ENCODE measurements at regions not wholly inside any gene's neighbourhood (a gene's known extent, or its start where the extent isn't known, plus 50 kb on each side); places are given as distances from the start of the nearest gene placed in this dataset.

- peak in 1 of 2 experiments; percentile 75 for DNase-seq (ENCODE audit: low read depth in 1 of 2, low spot score in 1 of 2)
- Histone ChIP-seq H3K27ac (replicated peaks) (peak overlapping the region; percentile 39), H3K4me3 (replicated peaks; ENCODE audit: insufficient read depth, low read length) (no peak overlapping the region), H3K27me3 (ENCODE audit: insufficient read depth, poor library complexity, severe bottlenecking) (no peaks in the 10 kb centered on the region)
- TF ChIP-seq CTCF (IDR thresholded peaks at IDR 0.05; ENCODE audit: insufficient read depth, low read length) (no peak), POLR2AphosphoS5 (IDR thresholded peaks at IDR 0.05; ENCODE audit: low read depth) (peak; percentile 57; the same call in 1 of the 2 replicates), SPI1 (IDR thresholded peaks at IDR 0.05; ENCODE audit: borderline replicate concordance, low read depth) (peak; percentile 60; the same call in 1 of the 2 replicates), REST (IDR thresholded peaks at IDR 0.05; ENCODE audit: insufficient replicate concordance, low read depth) (no peak), GABPA (IDR thresholded peaks at IDR 0.05; ENCODE audit: low read depth) (no peak)
Measured at GRCh38 chr1:182235604-182235951, 156.0 kb downstream of the GLUL start.

DNA sequence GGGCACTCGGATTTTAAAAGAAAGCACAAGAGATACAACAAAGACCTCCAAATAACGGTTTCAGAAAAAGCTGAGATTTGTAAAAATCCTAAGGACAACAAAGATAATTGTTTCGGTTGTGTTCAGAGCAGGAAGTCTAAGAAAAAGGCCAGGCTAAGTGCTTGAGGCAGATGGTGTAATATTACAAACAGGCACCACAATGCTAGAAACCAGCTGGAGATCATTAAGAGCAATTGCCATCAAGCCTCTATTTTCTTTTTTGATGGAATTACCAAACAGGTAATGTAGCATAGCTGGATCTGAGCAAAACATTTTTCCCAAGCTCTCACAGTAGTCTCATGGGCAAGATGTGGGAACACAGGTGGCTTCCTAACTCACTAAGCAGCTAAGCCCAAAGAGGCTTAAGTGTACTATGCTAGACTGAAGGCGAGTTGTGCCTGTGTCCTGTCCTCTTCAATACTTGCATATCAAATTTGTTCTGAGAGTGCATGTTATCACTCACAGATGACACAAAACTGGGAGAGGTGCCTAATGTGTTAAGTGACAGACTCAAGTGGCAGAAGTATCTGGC, 161.6 kb downstream of the GLUL start:
- no peak for DNase-seq (ENCODE audit: low read depth in 1 of 2, low spot score in 1 of 2)
- H3K27ac ChIP-seq (replicated peaks) = no peak overlapping the region
- TF ChIP-seq REST (IDR thresholded peaks at IDR 0.05; ENCODE audit: insufficient replicate concordance, low read depth) = no peak
- no peak for TF ChIP-seq POLR2AphosphoS5 (IDR thresholded peaks at IDR 0.05; ENCODE audit: low read depth)
- TF ChIP-seq CTCF (IDR thresholded peaks at IDR 0.05; ENCODE audit: insufficient read depth, low read length) = no peak
- no peak for TF ChIP-seq GABPA (IDR thresholded peaks at IDR 0.05; ENCODE audit: low read depth)
- TF ChIP-seq SPI1 (IDR thresholded peaks at IDR 0.05; ENCODE audit: borderline replicate concordance, low read depth) = no peak
- no peaks in the 10 kb centered on the region for H3K27me3 ChIP-seq (ENCODE audit: insufficient read depth, poor library complexity, severe bottlenecking)
- no peak overlapping the region for H3K4me3 ChIP-seq (replicated peaks; ENCODE audit: insufficient read depth, low read length)

- H3K27ac ChIP-seq (replicated peaks) = no peak overlapping the region
- DNase-seq (ENCODE audit: low read depth in 1 of 2, low spot score in 1 of 2) = no peak
- no peaks in the 10 kb centered on the region for H3K27me3 ChIP-seq (ENCODE audit: insufficient read depth, poor library complexity, severe bottlenecking)
- TF ChIP-seq GABPA (IDR thresholded peaks at IDR 0.05; ENCODE audit: low read depth) (no peak), CTCF (IDR thresholded peaks at IDR 0.05; ENCODE audit: insufficient read depth, low read length) (no peak), REST (IDR thresholded peaks at IDR 0.05; ENCODE audit: insufficient replicate concordance, low read depth) (no peak), SPI1 (IDR thresholded peaks at IDR 0.05; ENCODE audit: borderline replicate concordance, low read depth) (no peak), POLR2AphosphoS5 (IDR thresholded peaks at IDR 0.05; ENCODE audit: low read depth) (no peak)
- no peak overlapping the region for H3K4me3 ChIP-seq (replicated peaks; ENCODE audit: insufficient read depth, low read length)
Measured at GRCh38 chr1:182229451-182229850, 162.1 kb downstream of the GLUL start.
